ENCODE measurements at regions not wholly inside any gene's neighbourhood (a gene's known extent, or its start where the extent isn't known, plus 50 kb on each side); places are given as distances from the start of the nearest gene placed in this dataset.

GRCh38 chr12:97185567-97185966 lies 277.0 kb upstream of the RMST start:
- Histone ChIP-seq H3K4me3 (replicated peaks in 1 of 2; ENCODE audit: low read depth in 1 of 2, low read length in 2 of 2) (no peak overlapping the region), H3K9me2 (ENCODE audit: insufficient read depth) (no peaks in the 10 kb centered on the region), H3K27me3 (ENCODE audit: insufficient read depth, low read length) (no peaks in the 10 kb centered on the region), H2AFZ (ENCODE audit: low read depth, low read length, poor library complexity, severe bottlenecking) (no peak overlapping the region), H3K4me2 (ENCODE audit: low read length) (no peak overlapping the region), H3K27ac (ENCODE audit: low read depth, low read length) (no peak overlapping the region), H3K4me1 (ENCODE audit: control insufficient read depth in 1 of 2, insufficient read depth in 2 of 2, low read length in 2 of 2) (no peaks in the 10 kb centered on the region), H3K9ac (ENCODE audit: low read length) (no peak overlapping the region), H3K9me3 (ENCODE audit: control insufficient read depth in 1 of 2, insufficient read depth in 1 of 2, low read depth in 1 of 2, low read length in 2 of 2) (no peaks in the 10 kb centered on the region), H4K20me1 (ENCODE audit: insufficient read depth) (no peaks in the 10 kb centered on the region; the same call in 1 of the 2 replicates), H3K36me3 (ENCODE audit: control insufficient read depth in 1 of 2, insufficient read depth in 2 of 2, low read length in 2 of 2) (no peaks in the 10 kb centered on the region), H3K79me2 (ENCODE audit: insufficient read depth, low read length) (no peaks in the 10 kb centered on the region)
- CTCF ChIA-PET = no interaction called here
- POLR2A ChIA-PET = no interaction called here
- ATAC-seq (no peak), DNase-seq (ENCODE audit: low read depth, low spot score) (no peak)
- BruUV-seq (replicated peaks) = no TSS peak
- RAD21 ChIA-PET (ENCODE audit: low non-redundant PET in 1 of 2, low total read pairs in 2 of 2, uncharacterized antibody in 2 of 2, unreplicated experiment in 2 of 2) = no interaction called here
- intact Hi-C loops (cut with micrococcal nuclease) = no loop called here
- TF ChIP-seq EZH2 (IDR thresholded peaks at IDR 0.05) = no peak
- TF ChIP-seq EGR1 (IDR thresholded peaks at IDR 0.05; ENCODE audit: low read depth) = no peak
- no peak for TF ChIP-seq SP1 (IDR thresholded peaks at IDR 0.05; ENCODE audit: low read depth)
- TF ChIP-seq FOSL1 (IDR thresholded peaks at IDR 0.05; ENCODE audit: low read depth) = no peak
- TF ChIP-seq CEBPB (IDR thresholded peaks at IDR 0.05; ENCODE audit: low read depth) = no peak
- TF ChIP-seq POLR2A (IDR thresholded peaks at IDR 0.05; ENCODE audit: borderline replicate concordance, extremely low read depth, insufficient read depth, insufficient read length) = no peak
- TF ChIP-seq ATF3 (IDR thresholded peaks at IDR 0.05) = no peak
- TF ChIP-seq ZBTB33 (IDR thresholded peaks at IDR 0.05; ENCODE audit: extremely low read depth, insufficient replicate concordance, low read length) = no peak
- TF ChIP-seq MAX (IDR thresholded peaks at IDR 0.05) = no peak

GRCh38 chr12:97194546-97194945 lies 268.1 kb upstream of the RMST start:
- no peaks in the 10 kb centered on the region for H3K4me1 ChIP-seq (ENCODE audit: control insufficient read depth in 1 of 2, insufficient read depth in 2 of 2, low read length in 2 of 2)
- no peaks in the 10 kb centered on the region for H3K9me2 ChIP-seq (ENCODE audit: insufficient read depth)
- no peak overlapping the region for H2AFZ ChIP-seq (ENCODE audit: low read depth, low read length, poor library complexity, severe bottlenecking)
- H3K79me2 ChIP-seq (ENCODE audit: insufficient read depth, low read length) = no peaks in the 10 kb centered on the region
- H3K36me3 ChIP-seq (ENCODE audit: control insufficient read depth in 1 of 2, insufficient read depth in 2 of 2, low read length in 2 of 2) = no peaks in the 10 kb centered on the region
- no peak overlapping the region for H3K9ac ChIP-seq (ENCODE audit: low read length)
- intact Hi-C loops (cut with micrococcal nuclease) = no loop called here
- ATAC-seq (no peak), DNase-seq (ENCODE audit: low read depth, low spot score) (no peak)
- TF ChIP-seq SP1 (IDR thresholded peaks at IDR 0.05; ENCODE audit: low read depth) = no peak
- no peak for TF ChIP-seq JUND (IDR thresholded peaks at IDR 0.05)
- TF ChIP-seq REST (IDR thresholded peaks at IDR 0.05; ENCODE audit: low read depth) = no peak
- no peak for TF ChIP-seq ELF1 (IDR thresholded peaks at IDR 0.05; ENCODE audit: borderline replicate concordance, low read depth)
- no peak for TF ChIP-seq EGR1 (IDR thresholded peaks at IDR 0.05; ENCODE audit: low read depth)
- TF ChIP-seq CTCF (IDR thresholded peaks at IDR 0.05 in 2 of 3, conservative IDR thresholded peaks at IDR 0.05 in 1 of 3; ENCODE audit: borderline replicate concordance in 1 of 3, insufficient read depth in 1 of 3, low read depth in 2 of 3, low read length in 2 of 3) = no peak
- RAD21 ChIA-PET (ENCODE audit: low non-redundant PET in 1 of 2, low total read pairs in 2 of 2, uncharacterized antibody in 2 of 2, unreplicated experiment in 2 of 2) = no interaction called here
- H3K4me2 ChIP-seq (ENCODE audit: low read length) = no peak overlapping the region
- no peak overlapping the region for H3K27ac ChIP-seq (ENCODE audit: low read depth, low read length)
- H4K20me1 ChIP-seq (ENCODE audit: insufficient read depth) = no peaks in the 10 kb centered on the region
- CTCF ChIA-PET = no interaction called here
- no TSS peak for BruUV-seq (replicated peaks)
- no peak overlapping the region for H3K4me3 ChIP-seq (replicated peaks in 1 of 2; ENCODE audit: low read depth in 1 of 2, low read length in 2 of 2)
- no peaks in the 10 kb centered on the region; a peak in 1 of 4 replicates for H3K9me3 ChIP-seq (ENCODE audit: control insufficient read depth in 1 of 2, insufficient read depth in 1 of 2, low read depth in 1 of 2, low read length in 2 of 2)
- POLR2A ChIA-PET = no interaction called here
- H3K27me3 ChIP-seq (ENCODE audit: insufficient read depth, low read length) = no peaks in the 10 kb centered on the region

Data from HCT116 (cell line).